ENCODE measurements at regions not wholly inside any gene's neighbourhood (a gene's known extent, or its start where the extent isn't known, plus 50 kb on each side); places are given as distances from the start of the nearest gene placed in this dataset.

- Mint-ChIP-seq H3K4me3 (no peak overlapping the region), H3K27ac (no peak overlapping the region)
Observed at GRCh38 chr10:92790440-92790839, 57.9 kb upstream of the EXOC6 start.

DNA sequence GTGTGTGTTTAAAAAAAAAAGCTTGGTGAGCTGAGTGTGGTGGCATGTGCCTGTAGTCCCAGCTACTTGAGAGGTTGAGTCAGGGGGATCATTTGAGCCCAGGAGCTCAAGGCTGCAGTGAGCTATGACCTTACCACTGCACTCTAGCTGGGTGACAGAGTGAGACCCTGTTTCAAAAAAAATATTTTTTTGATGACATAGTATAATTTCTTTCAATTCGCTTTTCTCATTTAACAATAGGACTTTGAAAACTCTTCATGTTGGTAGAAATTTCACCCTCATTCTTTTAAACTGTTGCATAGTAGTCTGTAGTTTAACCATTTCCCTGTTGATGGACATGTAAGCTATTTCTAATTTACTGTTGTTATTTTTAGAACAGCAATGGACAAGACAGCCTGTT is 55.7 kb upstream of the EXOC6 start:
- no peaks in the 10 kb centered on the region for H3K4me1 Mint-ChIP-seq
- peaks cover 29% of the 10 kb centered on the region for H3K27me3 Mint-ChIP-seq (ENCODE audit: low read depth)
- peaks cover 3% of the 10 kb centered on the region for H3K36me3 Mint-ChIP-seq
- H3K9me3 Mint-ChIP-seq = peaks cover 33% of the 10 kb centered on the region
- no peak for DNase-seq (ENCODE audit: low spot score in 2 of 2, unreplicated experiment in 2 of 2)
- TF ChIP-seq CTCF (IDR thresholded peaks at IDR 0.05; ENCODE audit: unreplicated experiment) = no peak
- no peak overlapping the region for H3K4me3 Mint-ChIP-seq
- H3K27ac Mint-ChIP-seq = no peak overlapping the region

More at GRCh38 chr10:92790440-92790839, 57.9 kb upstream of the EXOC6 start:
- no peaks in the 10 kb centered on the region for H3K36me3 Mint-ChIP-seq
- no peaks in the 10 kb centered on the region for H3K4me1 Mint-ChIP-seq
- no peak for TF ChIP-seq CTCF (IDR thresholded peaks at IDR 0.05; ENCODE audit: unreplicated experiment)
- H3K27me3 Mint-ChIP-seq (ENCODE audit: low read depth) = peaks cover 19% of the 10 kb centered on the region
- DNase-seq (ENCODE audit: low spot score in 2 of 2, unreplicated experiment in 2 of 2) = no peak
- H3K9me3 Mint-ChIP-seq = peaks cover 13% of the 10 kb centered on the region
